GM21717 (cell line): ENCODE measurements at regions not wholly inside any gene's neighbourhood (a gene's known extent, or its start where the extent isn't known, plus 50 kb on each side); places are given as distances from the start of the nearest gene placed in this dataset.
"Not testable (repeated sequence)": the region's sequence is repeated elsewhere in the genome, so short reads cannot be mapped to it uniquely, and the experiment has no call there.

ENCODE experiments used
- ATAC-seq: cut with Tn5 transposase; IDR thresholded peaks from one replicate; pipeline ENCODE4 v1.9.1; 2021; ENCODE audit warnings: mild to moderate bottlenecking, moderate library complexity; ENCODE audit not compliant: unreplicated experiment

DNA sequence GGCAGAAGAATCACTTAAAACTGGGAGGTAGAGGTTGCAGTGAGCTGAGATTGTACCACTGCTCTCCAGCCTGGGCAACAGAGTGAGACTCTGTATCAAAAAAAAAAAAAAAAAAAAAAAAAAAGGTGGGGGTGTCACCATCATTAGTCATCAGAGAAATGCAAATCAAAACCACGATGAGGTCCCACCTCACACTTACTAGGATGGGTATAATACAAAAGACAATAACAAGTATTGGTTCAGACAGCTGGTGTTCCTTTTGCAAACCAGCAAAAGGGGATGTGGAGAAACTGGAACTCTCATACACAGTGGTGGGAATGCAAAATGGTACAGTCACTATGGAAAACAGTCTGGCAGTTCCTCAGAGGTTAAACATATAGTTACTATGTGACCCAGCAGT is 78.7 kb upstream of the TSC22D2 start:
- ATAC-seq = no peak

DNA sequence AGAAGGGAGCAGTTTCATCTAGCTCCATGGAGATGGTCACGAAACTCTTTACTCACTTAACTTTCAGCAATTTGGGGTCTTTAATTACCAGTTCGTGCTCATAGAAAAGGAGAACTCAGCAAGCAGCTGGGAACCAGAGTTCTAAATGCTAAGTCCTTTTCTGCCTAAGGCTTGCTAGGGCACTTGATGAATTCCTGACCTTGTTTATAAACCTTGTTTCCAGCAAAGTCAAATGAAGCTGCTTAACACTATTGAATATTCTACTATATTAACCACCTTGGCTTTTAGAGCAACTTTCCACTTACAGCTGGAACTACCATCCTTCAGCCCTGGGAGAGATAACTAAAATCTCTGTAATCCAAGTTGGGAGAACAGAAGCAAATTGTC is 79.5 kb upstream of the TSC22D2 start:
- ATAC-seq = no peak

DNA sequence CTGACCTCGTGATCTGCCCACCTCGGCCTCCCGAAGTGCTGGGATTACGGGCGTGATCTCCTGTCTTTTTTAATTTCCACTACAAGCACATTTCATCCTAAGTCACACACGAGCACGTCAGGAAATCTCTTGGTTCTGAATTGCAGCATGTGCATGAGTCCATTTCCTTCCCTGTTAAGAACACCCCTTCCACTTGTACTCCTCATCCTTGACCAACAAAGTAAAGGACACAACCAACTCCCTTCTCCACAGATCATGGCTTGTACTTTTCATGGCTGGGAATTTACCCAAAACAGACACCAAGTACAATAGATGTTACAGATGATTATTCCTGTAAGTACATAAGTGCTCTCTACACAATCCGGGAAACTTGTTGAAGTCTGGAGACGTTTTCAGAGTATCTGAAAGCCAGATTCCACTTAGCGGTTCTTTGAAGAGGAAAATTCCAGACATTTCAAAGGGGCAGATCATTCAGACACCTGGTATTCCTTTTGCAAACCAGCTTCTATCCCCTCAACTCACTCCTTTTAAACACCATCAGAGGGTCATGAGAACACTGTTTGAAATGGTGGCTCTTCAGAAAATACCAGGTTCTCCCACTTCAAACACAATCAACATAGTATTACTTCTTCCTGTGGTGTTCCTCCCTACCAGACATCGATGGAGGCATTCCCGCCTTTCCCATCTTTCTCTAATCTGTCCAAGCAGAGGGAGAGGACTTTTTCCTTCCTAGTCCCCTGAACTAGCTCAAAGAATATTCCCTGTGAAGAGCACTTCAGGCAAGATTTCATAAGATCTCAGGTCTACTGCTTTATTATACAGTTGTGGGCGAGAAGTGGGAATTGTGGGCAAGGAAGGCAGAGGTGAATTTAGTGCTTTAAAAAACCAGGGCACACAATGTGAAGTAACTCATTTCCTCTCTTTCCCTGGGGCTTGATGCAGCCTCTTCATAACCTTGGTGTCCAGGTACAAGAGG is 80.1 kb upstream of the TSC22D2 start:
- no peak for ATAC-seq

DNA sequence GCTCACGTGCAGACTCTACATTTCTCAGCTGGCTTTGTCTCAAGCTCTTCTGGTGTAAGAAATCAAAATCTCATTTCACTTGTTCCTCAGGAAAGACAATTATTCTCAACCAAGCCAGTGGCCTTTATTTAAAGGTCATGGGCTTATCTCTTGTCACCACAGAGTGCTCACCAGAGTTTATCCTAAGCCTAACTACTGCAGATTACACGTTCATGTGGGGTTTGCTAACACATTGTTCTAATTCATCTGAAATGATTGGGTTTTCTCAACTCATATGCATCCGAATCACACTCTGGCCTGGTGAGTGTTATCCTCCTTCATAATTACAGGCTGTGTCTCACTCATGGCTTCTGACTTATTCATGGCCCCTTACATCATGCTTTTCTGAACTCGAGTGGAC is 83.3 kb upstream of the TSC22D2 start:
- ATAC-seq = no peak

DNA sequence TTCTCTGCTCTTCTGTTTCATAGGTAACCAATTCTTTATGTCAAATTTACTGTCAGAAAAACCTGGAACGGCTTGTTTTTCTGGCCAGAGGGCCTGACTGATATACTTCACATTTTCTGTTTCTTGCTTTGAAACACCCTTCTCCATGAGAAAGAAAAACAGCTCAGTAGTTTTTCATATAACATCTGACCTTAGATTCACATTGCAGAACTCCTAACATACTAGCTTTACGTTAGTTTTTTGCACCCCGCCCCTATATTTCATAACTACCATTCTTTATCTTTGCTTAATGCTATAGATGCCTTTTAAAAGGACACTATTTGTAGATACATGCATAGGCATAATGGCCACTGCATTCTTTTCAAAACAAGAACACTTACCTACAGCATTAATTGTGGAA is 83.9 kb upstream of the TSC22D2 start:
- no peak for ATAC-seq

DNA sequence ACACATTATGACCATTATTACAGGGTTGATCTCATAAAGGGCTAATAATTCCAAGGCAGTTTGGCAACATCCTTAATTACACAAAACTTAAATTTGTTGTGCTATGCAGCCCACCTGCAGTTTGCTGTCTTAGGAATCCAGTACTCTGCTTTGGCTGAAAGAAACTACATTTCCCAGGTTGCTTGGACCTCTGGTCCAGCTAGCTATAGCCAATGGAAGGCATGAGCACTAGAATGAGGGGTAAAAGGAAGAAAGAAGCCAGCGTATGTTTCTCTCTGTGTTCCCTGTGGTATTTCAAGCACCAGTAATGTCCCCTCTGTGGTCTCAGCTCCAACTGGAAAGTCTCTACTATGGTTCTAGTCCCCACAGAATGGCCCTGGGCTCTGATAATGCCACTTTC is 84.3 kb upstream of the TSC22D2 start:
- no peak for ATAC-seq

DNA sequence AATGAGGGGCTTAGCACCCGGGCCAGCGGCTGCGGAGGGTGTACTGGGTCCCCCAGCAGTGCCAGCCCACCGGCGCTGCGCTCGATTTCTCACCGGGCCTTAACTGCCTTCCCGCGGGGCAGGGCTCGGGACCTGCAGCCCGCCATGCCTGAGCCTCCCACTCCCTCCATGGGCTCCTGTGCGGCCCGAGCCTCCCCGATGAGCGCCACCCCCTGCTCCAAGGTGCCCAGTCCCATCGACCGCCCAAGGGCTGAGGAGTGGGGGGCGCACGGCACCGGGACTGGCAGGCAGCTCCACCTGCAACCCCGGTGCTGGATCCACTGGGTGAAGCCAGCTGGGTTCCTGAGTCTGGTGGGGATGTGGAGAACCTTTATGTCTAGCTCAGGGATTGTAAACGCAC is 85.0 kb upstream of the TSC22D2 start:
- ATAC-seq = not testable (repeated sequence)

DNA sequence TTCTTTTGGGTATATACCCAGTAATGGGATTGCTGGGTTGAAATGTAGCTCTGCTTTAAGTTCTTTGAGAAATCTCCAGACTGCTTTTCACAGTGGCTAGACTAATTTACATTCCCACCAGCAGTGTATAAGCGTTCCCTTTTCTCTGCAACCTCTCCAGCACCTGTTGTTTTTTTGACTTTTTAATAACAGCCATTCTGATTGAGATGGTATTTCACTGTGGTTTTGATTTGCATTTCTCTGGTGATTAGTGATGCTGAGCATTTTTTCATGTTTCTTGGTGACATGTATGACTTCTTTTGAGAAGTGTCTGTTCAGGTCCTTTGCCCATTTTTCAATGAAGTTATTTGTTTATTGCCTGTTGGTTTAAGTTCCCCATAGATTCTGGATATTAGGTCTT is 87.1 kb upstream of the TSC22D2 start:
- not testable (repeated sequence) for ATAC-seq

DNA sequence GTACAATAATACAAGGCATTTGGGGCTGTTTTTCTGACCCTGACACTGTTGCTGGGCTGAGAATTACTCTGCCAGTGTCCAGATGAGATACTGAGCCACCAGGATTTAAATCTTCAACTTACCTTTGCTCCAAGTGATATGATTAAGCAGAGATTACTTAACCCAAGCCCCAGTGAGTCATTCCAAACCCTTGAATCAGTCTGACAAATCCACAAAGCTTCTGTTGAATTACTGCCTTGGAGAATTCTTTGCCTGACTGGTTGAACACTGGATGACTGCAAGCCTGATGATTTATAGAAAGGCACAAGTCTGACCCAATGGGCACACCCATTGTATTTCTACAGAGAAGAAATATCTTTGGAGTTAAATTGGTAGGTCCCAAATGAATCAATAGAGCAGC is 88.2 kb upstream of the TSC22D2 start:
- ATAC-seq = no peak

DNA sequence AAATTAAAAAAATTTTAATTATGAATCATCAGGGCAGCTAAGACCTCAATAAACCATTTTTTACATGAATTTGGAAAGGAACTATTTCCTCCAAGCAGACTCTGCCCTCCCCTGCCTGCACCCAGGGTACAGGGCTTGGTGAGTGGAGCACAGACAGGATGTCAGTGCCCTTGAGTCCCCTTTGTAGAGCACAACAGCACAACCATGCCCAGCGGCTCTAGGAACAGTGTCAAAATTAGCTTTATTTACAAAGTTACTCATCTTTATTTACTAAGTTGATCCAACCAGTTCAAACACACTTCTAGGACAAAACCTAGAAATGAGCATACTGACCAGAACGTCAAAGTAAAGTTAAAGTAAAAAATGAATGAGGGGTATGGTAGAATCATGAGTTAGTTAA is 90.6 kb upstream of the TSC22D2 start:
- no peak for ATAC-seq

DNA sequence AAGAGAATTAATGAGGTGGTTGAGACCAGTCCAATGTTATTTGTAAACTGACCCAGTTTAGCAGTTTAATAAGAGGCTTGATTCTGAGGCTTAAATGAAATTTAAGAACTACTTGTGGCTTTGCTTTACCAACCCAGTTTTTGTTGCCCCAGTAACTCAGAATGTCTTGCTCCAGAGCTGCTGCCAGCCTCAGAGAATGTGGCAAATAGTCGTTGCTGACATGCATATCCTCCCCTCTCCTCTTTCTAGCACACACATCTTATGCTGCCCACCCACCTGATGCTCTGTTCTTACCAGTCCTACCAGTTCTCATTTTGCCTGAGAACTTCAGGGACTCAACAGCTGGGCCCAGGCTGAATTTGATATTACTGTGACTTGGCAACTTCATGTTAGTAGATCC is 92.4 kb upstream of the TSC22D2 start:
- ATAC-seq = no peak

DNA sequence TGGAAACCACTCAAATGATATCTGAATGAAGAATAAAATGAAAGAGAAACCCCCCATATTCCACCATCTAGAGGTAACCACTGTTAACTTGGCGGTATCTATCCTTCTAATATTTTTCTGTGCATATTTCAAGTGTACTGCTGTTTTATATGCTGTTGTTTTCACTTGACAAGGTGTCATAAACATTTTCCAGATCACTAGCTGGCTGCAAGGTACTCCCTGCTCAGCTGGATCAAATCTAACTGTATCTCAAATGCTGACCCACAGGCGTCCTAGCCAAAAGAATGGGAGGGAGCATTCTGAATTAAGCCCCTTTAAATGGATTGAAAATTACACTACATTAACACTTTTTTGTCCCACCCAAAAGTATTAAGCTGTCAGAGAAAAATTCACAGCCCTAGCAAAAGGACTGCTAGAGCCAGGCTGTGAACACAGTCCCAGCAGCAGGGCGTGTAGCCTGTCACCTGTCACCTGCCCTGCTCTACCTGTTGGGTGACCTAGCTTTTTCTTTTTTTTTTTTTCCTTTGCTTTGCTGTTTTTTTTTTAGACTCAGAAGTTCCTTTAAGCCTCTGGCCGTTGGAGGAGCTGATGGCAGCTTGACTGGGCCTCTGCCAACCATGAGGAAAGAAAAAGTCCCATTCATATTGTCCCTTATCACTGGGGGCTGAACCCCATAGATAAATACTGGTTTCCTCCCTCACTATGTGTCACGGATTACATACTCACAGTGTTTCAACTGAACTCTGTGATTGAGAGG is 93.7 kb upstream of the TSC22D2 start:
- ATAC-seq = no peak

DNA sequence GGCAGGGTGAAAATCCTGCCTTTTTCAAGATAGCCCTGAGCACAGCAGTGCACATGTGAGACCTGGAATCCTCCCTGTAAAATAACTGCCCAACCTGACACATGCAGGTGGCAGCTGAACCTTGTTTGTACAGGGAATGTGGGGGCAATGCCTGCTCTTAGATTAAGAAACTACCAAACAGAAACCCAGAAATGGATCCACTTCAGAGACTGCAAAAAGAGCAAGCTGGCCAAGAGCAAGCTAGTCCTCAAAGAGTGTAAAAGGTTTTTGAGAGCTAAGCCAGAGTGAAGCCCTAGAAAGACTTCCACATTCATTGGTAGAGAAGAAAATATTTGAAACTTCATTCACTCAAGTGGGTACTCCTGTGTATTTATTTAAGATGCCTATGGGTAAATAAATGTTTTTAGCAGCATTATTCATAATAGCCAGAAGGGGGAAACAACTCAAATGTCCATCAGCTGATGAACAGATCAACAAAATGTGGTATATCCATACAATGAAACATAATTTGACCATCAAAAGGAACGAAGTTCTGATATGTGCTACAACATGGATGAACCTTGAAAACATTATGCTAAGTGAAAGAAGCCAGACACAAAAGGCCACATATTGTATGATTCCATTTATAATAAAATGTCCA is 96.0 kb upstream of the TSC22D2 start:
- no peak for ATAC-seq

DNA sequence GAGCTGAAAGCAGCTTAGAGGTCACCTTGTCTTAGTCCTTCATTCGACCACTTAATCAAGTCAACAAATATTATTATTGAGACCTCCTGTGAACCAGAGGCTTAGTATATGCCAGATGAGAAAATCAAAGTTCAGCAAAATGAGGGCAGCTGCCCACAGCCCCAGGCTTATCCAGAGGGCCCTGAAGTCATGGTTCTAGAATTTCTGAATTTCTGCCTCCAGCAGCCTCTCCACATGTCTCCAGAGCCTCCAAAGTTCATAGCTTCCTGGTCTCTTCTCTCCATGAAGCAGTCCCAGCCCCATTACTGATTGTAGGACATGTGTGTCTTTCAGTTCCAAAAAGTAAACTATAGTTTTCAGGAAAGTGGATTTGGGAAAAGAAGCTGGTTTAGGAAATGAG is 96.9 kb upstream of the TSC22D2 start:
- no peak for ATAC-seq

DNA sequence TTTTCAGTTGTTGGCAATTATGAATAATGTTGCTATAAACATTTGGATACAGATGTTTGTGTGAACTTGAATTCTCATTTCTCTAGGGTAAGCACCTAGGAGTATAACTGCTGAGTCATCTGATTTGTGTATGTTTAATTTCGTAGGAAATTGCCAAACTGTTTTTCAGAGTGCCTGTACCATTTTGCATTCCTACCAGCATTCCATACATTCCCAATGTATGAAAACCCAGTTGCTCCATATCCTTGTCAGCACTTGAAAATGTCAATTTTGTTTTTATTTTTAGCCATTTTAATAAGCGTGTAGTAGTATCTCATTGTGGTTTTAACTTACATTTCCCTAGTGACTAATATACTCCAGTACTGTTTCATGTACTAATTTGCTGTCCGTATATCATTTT is 98.5 kb upstream of the TSC22D2 start:
- ATAC-seq = no peak

DNA sequence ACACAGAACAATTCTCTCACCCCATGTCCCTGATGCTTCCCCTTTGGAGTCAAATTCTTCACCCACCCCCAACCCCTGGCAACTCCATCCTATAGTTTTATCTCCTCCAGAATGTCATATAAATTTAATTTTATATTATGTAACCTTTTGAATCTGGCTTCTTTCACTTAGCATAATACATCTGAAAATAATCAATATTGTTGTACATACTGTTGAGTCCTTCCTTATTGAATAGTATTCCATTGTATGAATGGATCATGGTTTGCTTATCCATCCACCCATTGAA is 98.9 kb upstream of the TSC22D2 start:
- no peak for ATAC-seq

DNA sequence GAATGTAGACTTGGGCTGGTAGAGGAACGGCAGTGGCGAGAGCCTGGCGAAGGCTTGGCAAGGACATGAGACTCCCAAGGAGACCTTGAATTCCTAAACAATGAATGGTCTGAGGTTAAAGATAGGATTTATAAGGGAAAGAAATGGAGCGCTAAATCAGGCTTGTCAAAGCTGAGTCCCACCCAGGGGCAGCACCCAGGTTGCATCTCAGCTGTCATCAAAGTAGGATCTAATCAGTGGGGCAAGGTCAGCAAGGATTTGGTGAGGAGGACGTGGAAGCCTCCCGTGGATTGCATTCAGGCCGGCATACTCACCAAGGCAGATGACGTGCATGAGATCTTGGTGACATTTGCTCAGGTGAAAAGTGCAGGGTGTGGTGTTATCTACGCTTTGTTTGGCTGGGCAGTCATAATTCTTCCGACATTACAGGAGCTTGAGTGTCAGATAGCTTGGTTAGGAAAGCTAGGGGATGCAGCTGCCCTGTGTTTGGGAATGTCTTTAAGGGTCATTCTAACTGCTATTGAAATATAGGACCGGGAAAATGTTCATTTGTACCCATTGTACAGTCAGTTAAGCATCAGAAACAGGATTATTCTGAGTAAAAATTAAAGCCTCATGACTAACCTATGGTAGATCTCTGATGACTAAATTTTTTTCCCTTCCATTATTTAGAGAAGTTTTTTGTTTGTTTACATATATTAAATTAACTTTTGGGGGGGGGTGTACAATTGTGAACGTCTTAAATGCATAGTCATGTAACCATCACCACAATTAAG is 99.4 kb upstream of the TSC22D2 start:
- ATAC-seq = no peak

DNA sequence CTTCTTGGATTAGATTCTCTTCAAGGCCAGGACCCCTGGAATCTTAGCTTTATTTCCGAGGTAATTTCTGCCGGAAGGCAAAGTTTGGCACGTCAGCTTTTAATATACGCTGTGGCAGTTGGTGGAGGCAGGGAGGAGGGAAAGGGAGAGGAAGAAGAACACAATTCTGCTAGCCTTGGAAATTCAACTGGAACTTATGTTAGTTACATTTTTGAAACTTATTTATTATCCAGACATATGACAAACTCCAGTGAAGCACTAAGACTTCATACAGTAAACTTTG is 100.1 kb upstream of the TSC22D2 start:
- ATAC-seq = no peak

DNA sequence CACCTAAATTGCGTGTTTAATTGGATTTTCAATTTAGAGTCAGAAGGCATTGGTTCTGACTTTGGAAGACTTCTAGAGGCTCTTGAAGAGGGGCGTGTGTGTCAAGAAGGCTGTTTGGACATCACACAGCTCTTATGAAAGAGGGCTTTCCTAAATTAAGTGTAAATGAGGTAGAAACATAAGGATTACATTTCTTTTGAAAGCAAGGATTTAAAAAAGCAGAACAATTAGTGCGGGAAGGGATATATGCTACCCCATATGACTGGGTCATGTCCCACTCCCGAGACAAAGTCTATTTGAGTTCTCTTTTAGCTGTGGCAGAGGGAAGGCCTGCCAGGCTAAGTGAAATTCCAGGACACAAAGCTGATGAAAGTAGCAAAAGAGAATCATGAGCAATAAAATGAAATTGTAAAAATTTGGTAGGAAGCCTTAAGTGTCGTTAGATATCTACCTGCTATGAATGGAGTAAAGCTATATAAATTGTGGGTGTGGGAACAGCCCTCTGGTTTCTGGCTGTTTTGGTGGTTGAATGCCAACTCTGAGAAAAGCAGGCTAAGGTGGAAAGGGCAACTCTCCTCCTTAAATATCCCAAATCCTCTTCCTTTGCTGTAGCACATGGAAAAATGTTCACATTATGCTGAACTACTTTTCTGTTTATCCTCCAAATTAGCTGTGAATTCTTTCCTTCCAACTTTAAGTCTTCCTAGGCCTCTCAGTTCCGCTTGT is 100.6 kb upstream of the TSC22D2 start:
- no peak for ATAC-seq

DNA sequence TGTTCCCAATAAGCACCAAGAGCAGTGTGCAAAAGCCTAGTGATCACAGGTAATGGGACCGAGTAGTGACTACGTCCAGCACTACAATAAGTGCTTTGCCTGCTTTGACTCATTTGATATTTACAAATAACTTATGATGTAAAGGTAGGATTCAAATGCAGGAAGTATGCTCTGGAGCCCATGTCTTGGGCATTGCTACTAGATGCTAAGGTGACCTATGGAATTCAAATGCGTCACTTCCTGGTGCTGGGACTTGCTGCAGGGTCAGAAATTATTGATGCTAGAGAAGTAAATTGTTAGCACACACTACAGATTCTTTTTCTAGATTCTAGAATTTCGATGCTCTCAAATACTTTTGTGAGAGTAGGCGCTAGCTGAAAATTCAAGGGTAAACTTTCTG is 101.2 kb upstream of the TSC22D2 start:
- no peak for ATAC-seq

DNA sequence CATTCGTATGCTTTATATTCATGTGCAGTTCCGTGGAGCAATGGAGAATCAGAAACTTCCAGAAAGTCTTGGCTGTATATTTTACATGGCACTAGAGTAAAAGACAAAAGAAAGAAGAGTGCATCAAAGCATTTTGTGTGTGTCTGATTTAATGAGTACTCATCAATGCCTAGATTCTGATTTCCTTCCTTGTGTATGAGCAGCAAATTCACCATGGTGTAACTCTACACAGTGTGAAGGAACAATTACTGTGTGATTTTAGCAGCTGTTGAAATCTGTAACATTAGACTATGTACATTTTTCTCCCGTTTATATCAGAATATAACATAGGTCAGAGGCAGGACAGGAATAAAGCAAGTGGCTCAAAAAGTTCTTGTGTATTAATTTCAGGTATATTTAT is 102.0 kb upstream of the TSC22D2 start:
- ATAC-seq = no peak
